GM21360 (cell line): ENCODE measurements at regions not wholly inside any gene's neighbourhood (a gene's known extent, or its start where the extent isn't known, plus 50 kb on each side); places are given as distances from the start of the nearest gene placed in this dataset.
"Not testable (repeated sequence)": the region's sequence is repeated elsewhere in the genome, so short reads cannot be mapped to it uniquely, and the experiment has no call there.

Experiments
- ATAC-seq: cut with Tn5 transposase; IDR thresholded peaks from one replicate; pipeline ENCODE4 v1.9.1; 2021; ENCODE audit warnings: mild to moderate bottlenecking, moderate library complexity; ENCODE audit not compliant: unreplicated experiment

DNA sequence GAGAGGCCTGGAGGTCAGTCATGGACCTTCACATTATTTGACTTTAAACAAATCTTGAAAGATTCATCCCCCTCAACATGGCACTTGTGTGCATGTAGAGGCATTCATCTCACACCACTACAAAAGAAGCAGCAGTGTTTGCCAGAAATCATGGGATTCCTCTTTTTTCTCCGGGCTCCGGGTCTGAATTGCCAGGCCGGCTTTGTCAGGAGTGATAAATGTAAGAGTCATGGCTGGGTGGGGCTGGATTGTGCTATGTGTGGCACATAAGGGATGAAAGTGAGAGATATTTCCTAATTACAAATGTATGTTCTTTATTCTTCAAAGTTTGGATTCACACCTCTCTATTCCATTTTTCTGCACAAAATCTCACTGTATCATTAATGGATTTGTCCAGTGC is 228.7 kb upstream of the FRG1 start:
- not testable (repeated sequence) for ATAC-seq

DNA sequence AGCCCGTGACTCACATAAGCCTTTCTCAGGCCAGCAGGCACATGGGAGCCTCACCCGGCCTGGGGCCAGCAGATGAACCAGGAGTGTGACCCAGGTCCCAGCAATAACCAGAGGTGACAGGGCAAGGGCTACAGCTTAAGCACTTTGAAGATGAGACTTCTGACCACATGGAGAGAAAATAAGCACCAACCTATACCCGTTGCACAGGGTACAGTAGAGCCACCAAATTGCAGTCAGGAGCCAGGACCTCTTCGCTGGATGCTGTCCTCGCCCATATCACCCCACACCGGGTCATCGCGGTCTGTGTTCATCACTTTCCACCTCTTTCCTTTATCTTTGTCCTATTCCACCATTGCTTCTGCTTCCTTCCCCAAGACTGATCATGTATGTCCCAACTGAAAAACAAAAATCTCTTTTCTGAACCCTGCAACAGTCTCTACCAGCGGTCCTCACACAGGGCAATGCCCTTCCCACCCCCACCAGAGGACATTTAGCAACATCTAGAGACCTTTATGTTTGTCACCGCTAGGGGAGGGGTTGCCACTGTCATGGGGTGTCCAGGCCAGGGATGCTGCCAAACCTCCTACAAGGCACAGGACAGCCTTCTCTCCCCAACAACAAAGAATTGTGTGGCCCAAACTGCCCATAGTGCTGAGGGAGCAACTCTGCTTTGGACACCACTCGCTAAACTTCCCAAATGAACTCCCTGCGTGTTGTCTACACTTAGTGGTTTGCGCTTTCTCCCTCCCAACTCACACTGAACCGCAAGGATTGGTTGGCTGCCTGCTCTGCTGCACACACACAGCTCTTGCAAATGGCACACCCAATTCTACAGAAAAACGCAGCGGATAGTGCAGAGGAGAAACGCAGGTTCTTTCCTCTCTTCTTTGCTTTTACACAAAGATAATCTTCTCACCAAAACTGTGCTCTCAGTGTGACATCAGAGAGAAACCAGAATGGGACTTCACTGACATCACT is 219.4 kb upstream of the FRG1 start:
- not testable (repeated sequence) for ATAC-seq

DNA sequence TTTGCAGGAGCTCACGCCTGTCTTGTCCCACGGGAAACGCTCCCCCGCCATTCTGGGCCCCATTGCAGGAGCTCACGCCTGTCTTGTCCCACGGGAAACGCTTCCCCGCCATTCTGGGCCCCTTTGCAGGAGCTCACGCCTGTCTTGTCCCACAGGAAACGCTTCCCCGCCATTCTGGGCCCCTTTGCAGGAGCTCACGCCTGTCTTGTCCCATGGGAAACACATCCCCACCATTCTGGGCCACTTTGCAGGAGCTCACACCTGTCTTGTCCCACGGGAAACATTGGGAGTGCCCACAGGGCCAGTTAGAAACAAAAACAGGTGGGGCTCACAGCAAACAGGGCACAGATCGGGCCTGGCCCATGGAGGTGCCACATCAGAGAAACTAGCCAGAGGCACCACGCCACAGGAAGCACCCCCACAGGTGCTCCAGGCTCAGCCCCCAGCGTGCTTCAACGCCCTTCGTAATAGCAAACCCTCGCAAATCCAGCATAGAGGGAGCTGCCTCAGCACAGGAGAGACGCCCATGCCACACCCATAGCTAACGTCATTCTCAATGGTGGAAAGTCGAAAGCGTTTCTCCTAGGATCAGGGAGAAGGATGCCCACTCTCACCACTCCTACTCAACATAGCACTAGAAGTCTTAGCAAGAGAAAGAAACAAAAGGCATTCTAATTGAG is 218.2 kb upstream of the FRG1 start:
- ATAC-seq, result not testable (repeated sequence)

DNA sequence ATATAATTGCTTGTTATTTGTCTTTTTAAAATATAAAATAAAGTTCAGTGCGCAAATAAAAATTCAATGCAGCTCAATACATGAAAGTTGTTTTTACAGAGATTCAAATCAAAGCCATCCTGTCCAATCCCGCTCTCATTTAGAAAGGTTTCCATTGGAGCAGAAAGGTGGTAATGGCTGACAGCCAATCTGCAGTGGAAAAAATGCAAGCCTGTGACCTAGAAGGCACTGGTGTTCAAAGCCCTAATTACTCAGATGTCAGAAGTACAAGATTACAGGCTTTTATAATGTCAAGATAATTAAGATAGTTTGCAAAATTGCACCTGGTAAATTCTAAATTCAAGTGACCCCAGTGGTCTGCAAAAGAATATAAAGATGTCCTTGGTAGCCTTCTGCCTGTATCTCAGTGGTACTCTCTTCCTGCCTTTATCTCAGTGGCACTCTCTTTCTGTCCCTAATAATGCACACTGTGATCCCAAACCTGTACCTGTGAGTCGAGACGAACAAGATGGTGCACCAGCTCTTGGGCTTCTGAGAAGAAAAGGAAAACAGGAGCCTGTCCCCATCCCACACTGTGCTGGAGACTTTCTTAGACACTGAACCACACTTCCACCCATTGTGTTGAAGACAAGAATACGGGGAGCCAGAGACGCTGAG is 212.6 kb upstream of the FRG1 start:
- ATAC-seq, result not testable (repeated sequence)

DNA sequence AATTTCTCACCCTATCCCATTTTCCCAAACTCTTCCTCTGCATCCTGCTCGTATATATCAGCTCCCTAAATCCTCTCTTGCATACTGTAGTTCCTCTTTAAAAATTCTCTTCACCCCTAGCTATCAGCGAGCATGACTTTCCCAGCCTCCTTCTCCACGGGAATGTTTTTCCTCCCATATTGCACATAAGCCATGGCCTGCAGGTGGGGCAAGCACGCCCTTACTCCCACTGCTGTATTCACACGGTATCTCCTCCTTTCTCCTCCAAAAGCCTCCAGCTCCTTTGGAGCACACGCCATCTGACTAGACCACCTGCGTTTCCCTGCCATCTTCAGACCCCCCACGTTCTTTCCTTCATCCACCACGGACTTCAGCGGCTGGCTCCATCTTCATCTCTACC is 208.7 kb upstream of the FRG1 start:
- ATAC-seq, result not testable (repeated sequence)

DNA sequence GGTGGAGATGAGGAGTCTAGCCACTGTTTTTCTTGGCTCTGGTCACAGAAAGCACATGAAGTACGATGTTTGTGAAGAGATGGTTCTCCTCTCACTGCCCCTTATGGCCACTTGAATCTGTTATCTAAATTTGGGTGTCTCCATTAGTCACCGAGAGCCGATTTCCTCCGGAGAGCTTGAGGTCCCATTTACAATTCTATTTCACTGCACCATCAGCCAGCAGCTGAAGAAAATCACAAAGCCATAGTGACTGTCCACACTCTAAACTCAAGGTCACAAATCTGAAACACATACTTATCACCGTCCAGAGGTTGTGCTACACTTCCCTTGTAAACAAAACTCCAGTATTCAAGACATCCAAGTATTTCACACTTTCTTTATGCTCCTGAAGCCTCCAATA is 207.2 kb upstream of the FRG1 start:
- ATAC-seq, result not testable (repeated sequence)

DNA sequence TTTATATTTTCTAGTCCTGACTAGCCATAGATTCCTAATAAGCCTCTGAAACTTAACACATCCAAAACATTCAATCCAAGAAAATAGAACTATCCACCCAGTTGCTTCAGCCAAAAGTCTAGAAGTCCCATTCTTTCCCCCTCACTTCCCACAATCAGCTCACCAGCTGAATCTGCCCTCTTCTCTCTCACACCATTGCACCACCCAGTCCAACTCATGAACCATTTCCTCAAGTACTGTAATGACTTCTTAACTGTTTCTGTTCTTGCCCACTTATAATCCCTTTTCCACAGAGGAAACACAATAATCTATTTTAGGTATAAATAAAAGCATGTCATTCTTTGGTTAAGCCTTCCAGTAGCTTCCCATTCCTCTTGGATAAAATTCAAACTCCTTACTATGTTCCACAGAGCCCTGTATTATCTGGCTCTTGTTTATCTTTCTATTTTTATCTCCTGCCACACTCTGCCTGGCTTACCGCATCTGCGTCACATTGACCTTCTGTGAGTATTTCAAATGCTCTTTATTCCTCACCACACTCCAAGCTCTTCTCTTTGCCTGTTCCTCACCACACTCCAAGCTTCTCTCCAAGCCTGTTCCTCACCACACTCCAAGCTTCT is 205.9 kb upstream of the FRG1 start:
- ATAC-seq, result not testable (repeated sequence)

DNA sequence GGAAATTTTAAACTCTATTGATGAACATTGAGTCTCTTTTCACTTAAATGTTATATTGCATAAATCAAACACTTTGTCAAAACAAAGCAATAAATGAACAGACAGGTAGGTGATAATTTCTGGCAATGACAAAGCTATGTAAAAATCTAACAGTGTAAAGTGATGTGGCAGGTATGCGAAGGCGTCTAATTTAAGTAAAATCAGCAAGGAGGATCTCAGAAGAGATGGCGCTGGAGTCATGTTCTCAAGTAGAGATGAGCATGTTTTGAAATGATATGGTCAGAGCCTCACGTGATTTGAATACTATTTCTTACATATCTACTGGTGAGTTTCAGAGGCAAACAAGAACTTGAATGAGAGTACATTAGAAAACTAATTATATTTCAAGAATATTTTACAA is 204.0 kb upstream of the FRG1 start:
- ATAC-seq, result not testable (repeated sequence)

DNA sequence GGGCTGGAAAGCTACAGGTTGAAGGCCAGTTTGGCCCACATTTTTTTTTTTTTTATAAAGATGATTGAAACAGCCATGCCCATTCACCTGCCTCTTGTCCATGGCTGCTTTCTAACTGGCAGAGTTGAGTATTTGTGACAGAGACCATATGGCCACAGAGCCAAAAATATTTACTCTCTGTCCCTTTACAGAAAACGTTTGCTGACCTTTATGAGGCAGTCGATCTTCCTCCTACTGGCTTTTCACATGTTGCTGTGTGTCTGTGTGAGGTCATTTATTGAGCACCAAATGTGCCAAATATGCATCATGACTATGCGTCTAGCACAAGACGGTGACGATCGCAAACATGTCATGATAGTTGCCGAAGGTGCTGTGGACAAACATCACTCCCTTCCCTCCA is 200.6 kb upstream of the FRG1 start:
- not testable (repeated sequence) for ATAC-seq

DNA sequence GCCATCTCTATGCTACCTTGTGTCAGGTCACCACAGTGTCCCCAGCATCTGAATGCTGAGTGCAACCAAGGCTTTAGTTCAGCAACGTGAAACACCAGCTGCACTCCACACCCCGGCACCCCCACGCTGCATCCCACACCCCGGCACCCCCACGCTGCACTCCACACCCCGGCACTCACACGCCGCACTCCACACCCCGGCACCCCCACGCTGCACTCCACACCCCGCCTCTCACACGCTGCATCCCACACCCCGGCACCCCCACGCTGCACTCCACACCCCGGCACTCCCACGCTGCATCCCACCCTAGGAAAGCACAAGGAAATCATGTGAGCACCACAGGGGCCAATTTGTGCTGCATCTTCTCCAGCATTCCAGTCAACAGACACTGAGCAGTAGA is 199.8 kb upstream of the FRG1 start:
- ATAC-seq, result no peak

DNA sequence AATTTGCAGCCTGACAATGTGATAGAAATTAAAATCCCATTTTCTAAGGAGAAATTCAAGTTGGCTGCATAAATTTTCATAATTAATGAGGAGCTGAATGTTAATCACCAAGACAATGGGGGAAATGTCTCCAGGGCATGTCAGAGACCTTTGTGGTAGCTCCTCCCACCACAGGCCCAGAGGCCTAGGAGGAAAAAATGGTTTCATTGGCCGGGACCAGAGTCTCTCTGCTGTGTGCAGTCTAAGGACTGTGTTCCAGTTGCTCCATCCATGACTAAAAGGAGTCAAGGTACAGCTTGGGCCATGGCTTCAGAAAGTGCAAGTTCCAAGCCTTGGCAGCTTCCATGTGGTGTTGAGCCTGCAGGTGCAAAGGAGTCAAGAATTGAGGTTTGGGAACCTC is 187.6 kb upstream of the FRG1 start:
- not testable (repeated sequence) for ATAC-seq

DNA sequence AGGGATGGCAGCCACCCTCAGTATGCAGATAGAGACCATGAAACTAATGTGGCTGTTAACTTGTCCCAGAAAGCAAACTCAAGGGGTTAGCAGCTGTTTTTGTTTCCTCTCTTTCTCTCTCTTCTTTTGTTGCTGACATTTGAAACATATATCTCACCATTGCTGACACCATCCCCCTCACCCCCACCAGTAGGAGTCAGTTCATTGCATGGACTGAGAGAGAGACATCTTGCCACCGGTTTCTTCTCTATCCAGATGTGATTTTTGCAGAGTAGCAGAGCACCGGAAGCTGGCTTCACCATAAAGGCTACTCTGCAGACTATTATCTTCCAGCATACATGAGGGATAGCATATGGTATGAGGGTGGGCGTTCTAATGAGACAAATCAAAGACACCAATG is 177.1 kb upstream of the FRG1 start:
- no peak for ATAC-seq

DNA sequence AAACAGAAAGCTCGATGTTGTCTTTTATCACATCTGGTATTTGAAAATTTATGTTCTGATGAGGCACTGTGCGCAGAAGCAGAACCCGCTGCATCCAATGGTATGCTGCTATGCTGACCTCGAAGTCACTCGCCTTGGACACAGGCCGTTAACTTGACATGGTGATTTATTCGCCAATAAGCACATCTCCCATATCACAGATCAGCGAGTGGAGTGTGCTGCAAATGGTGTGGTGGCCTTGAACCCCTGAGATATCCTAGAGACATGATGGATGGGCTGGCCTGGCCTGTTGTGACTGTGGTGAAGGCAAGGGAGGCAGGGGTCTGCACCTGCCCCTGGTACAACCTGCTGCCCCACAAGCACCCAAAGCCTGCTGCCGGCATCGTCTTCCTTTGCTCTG is 175.4 kb upstream of the FRG1 start:
- no peak for ATAC-seq

DNA sequence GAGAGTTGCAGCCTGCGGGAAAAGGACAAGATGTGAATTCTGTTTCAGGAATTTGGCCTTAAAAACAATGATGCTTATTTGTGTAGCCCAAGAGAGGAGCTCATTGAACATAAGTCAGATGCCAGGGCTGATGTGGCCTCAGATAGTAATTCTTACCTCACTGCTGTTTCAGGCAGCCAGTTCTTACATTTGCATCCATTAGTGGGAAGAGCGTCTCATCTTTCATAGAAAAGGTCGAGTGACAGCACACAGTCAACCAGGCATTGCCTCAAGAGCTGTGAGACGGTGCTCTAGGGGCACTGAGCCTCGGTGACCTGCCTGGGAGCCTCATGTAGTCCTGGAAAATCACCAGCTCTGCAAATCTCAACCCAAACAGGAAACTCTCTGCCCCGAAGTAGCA is 174.9 kb upstream of the FRG1 start:
- ATAC-seq, result no peak

DNA sequence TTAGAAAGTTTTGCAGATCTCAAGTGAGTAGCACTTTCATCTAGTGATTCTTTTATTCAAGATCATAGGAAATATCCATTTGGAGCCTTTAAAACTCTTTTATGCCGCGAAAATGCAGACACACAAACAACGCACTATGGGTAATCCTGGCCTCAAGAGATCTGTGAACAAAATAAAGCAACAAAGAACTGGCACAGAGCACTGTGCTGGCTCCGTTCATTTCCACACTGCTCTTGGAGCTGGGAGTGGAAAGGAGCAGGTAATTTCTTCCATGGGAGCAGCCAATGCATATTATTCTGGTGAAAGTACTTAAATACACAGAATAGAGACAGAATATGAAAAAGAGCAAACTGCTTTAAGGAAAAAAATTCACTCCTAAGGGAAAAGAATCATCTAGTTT is 172.7 kb upstream of the FRG1 start:
- ATAC-seq, result no peak

DNA sequence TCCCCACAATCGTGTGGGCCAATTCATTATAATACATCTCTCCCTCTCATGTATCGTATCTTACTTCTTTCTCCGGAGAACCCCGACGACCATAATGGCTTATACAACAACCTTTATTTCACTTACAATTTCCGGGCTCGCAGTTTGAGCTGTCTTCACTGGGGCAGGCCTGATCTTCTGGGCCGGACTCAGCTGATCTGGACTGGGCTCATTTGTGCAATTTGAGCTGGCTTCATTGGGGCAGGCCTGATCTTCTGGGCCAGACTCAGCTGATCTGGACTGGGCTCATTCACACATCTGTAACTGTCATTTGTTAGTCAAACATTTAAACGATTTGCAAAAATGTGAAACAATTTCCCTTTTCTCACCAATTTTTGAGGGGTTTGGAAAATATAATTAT is 171.5 kb upstream of the FRG1 start:
- no peak for ATAC-seq

DNA sequence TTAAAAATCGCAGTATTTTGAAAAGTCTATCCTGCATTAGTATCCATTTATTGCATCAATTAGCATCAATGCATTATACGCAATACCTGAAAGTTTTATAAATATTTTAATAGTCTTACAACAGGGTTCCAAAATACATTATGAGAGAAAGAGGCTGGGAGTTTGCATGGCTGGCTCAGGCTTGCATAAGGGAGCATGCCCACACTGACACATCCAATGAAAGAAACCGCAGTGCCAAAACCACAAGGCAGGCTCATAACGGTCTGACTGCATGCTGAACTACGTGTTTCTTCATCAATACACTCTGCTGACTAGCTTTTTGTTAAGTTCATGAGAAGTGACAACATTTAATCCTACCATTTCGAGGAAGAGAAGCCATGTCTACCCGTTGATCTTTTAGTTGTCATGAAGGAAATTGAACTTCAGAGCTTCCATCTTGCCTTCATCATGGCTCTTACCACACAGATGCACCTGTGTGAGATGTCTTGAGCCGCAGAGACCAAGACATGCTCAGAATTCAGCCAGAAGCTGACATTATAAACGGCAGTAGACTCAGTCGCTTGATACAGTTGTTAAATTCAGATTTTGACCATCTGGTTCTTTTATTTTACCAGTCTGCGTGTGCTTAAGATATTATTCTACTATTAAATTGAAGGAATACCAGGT is 168.8 kb upstream of the FRG1 start:
- no peak for ATAC-seq

DNA sequence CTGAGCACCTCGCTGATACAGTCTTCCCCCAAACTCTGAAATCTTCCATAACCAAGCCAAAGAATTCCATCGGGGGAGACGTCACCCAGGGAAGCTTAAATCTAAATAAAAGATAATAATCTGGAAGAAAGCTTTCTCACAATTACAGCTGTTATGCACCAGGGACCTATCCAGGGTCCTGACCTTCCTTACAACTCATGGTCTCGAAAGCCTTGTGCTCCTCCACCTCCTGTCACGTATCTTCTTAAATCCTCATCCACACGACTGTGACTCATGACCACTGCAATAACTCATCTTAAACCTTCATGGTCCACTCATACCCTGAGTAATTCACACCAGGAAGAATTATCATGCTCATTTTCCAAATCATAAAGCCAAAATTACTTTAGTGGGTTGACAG is 166.8 kb upstream of the FRG1 start:
- ATAC-seq, result no peak

DNA sequence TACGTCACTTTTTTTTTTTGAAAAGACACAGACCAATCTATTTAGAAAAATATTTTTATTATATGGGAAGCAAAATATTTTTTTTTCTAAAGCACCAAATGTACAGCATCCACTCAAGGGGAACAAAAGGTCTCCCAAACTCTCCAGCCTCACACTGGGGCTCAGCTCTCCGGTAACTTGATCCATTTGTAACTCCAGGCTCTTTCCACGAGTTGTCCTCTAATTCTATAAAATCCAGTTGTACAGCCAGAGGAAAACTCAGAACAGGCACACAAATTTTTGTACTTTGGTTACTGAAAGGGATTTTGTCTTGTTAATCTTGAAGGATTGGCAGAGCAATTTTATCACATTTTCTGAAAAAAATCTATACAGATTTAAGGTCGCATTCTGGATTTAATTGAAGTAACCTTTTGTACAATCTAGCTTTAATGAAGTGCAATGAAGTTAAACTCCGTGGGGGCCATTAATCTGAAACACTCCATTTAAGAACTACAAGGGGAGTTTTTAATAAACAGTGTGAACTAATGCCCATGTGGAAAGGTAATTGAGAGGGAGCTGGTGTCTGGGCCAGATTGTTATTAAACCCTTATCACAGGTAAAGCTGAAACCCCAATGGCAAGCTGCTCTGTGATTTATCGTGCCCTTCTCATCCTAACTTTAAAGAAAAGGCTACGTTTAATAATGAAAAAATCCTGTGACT is 161.2 kb upstream of the FRG1 start:
- ATAC-seq, result no peak

DNA sequence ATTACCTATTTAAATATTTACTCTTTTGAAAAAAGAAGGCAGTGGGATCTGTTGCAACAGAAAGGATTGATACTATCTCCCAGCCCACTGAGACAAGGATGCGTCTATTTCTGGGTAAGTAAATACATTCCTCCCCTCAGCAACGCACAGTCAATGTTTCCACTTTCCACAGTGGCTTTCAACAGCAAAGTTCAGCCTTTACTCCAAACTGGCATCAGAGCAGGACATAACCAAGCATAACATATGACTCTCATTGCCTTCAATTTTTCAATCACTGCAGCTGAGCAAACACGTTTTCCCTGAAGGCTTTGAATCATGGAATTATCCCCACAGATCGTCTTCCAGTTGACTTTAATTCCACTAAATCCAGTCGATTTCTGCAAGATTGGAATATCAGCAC is 160.3 kb upstream of the FRG1 start:
- no peak for ATAC-seq
